Neural cell (in vitro differentiated cells): ENCODE measurements at regions not wholly inside any gene's neighbourhood (a gene's known extent, or its start where the extent isn't known, plus 50 kb on each side); places are given as distances from the start of the nearest gene placed in this dataset.

Source experiments
- CTCF ChIP-seq: fragments of 450-650 bp; IDR thresholded peaks from 2 replicates; pipeline ENCODE4 v1.5.1; 2014; ENCODE audit warnings: antibody characterized with exemption, mild to moderate bottlenecking, moderate library complexity; ENCODE audit not compliant: poor library complexity, severe bottlenecking
- EP300 ChIP-seq: fragments of 450-650 bp; conservative IDR thresholded peaks from 2 replicates; pipeline ENCODE4 v1.6.1; 2014; ENCODE audit warnings: antibody characterized with exemption, mild to moderate bottlenecking, moderate library complexity; ENCODE audit not compliant: poor library complexity, severe bottlenecking
- EZH2 ChIP-seq: fragments of 200-600, 300-800 bp; shearing (Covaris generic), sonication (generic); IDR thresholded peaks from 2 replicates; pipeline ENCODE4 v1.6.1; 2014; ENCODE audit warnings: antibody characterized with exemption, low read length, borderline replicate concordance, mild to moderate bottlenecking; ENCODE audit not compliant: insufficient read depth, poor library complexity, severe bottlenecking
- MXI1 ChIP-seq: fragments of 450-650 bp; conservative IDR thresholded peaks from 2 replicates; pipeline ENCODE4 v1.6.1; 2014; ENCODE audit warnings: antibody characterized with exemption, mild to moderate bottlenecking; ENCODE audit not compliant: poor library complexity, severe bottlenecking

DNA sequence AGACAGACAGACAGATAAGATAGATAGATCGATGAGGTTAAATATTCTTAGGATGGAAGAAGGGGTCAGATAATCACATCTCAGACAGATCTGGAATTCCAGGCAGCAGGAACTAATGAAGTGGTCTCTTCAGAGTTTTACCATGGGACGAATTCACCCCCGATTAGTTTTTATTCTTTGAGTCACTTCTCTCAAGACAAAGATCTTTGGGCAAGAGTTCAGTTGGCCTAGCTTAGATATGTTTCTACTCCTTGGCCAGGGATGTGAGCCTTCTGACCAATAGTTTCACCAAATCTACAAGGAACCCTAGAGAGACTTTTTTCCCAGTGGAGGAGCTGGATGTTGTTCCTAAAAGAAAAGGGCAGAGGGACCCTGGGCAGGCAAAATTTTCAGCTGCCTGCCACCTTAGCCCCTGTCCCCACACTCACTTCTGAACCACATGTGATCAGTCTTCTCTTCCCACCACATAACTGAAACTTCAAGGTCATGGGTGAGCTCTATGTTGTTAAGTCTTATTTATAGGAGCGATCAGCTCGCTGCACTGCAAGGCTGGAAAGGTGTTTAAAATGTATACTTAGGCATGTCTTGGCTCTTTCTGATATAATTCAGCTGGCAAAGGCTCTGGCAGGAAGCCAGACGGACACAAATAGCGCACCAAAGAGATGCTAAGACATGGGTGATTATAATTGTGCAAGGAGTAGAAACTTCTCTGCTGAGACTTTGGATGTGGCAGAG is 132.9 kb downstream of the PALM2AKAP2 start:
- TF ChIP-seq MXI1 (no peak), EZH2 (no peak), CTCF (no peak), EP300 (no peak)
